ENCODE measurements at regions not wholly inside any gene's neighbourhood (a gene's known extent, or its start where the extent isn't known, plus 50 kb on each side); places are given as distances from the start of the nearest gene placed in this dataset.

GRCh38 chr1:157227700-157228099 lies 89.5 kb upstream of the ETV3 start:
- DNase-seq (ENCODE audit: low read depth), result no peak
- no peak overlapping the region for H3K4me3 ChIP-seq (ENCODE audit: low read depth, low read length)
- no peak for TF ChIP-seq CTCF (conservative IDR thresholded peaks at IDR 0.05; ENCODE audit: low read depth, low read length)

GRCh38 chr1:157226739-157227138 lies 88.5 kb upstream of the ETV3 start:
- DNase-seq (ENCODE audit: low read depth), result no peak
- H3K4me3 ChIP-seq (ENCODE audit: low read depth, low read length), result no peak overlapping the region
- TF ChIP-seq CTCF (conservative IDR thresholded peaks at IDR 0.05; ENCODE audit: low read depth, low read length), result no peak

- no peak for TF ChIP-seq CTCF (conservative IDR thresholded peaks at IDR 0.05; ENCODE audit: low read depth, low read length)
- no peak for DNase-seq (ENCODE audit: low read depth)
- no peak overlapping the region for H3K4me3 ChIP-seq (ENCODE audit: low read depth, low read length)
Observed at GRCh38 chr1:157219600-157219999, 81.4 kb upstream of the ETV3 start.

- DNase-seq (ENCODE audit: low read depth), result no peak
- TF ChIP-seq CTCF (conservative IDR thresholded peaks at IDR 0.05; ENCODE audit: low read depth, low read length), result no peak
- no peak overlapping the region for H3K4me3 ChIP-seq (ENCODE audit: low read depth, low read length)
Observed at GRCh38 chr1:157219182-157219581, 81.0 kb upstream of the ETV3 start.

- no peak overlapping the region for H3K4me3 ChIP-seq (ENCODE audit: low read depth, low read length)
- TF ChIP-seq CTCF (conservative IDR thresholded peaks at IDR 0.05; ENCODE audit: low read depth, low read length), result no peak
- no peak for DNase-seq (ENCODE audit: low read depth)
Observed at GRCh38 chr1:157218671-157219070, 80.5 kb upstream of the ETV3 start.

- no peak for TF ChIP-seq CTCF (conservative IDR thresholded peaks at IDR 0.05; ENCODE audit: low read depth, low read length)
- DNase-seq (ENCODE audit: low read depth), result no peak
- no peak overlapping the region for H3K4me3 ChIP-seq (ENCODE audit: low read depth, low read length)
Observed at GRCh38 chr1:157217486-157217885, 79.3 kb upstream of the ETV3 start.

- TF ChIP-seq CTCF (conservative IDR thresholded peaks at IDR 0.05; ENCODE audit: low read depth, low read length), result no peak
- no peak overlapping the region for H3K4me3 ChIP-seq (ENCODE audit: low read depth, low read length)
- no peak for DNase-seq (ENCODE audit: low read depth)
Observed at GRCh38 chr1:157213836-157214235, 75.6 kb upstream of the ETV3 start.

All from choroid plexus epithelial cell (primary cell).